H9 (cell line): ENCODE measurements at regions not wholly inside any gene's neighbourhood (a gene's known extent, or its start where the extent isn't known, plus 50 kb on each side); places are given as distances from the start of the nearest gene placed in this dataset.
A peak's percentile ranks its signal among the peaks of the same experiment; 100 is the strongest.

Source experiments
- DNase-seq: peaks from one replicate; pipeline ENCODE4 v3.0.0-alpha.2; 2017
- H2AFZ ChIP-seq: one replicate; pipeline ENCODE4 v1.6.1; 2013; ENCODE audit warnings: mild to moderate bottlenecking, low read length, control low read depth, moderate library complexity
- H2AK5ac ChIP-seq: 2 replicates; pipeline ENCODE4 v1.6.1; 2013; ENCODE audit warnings: low read length, control low read depth, mixed read lengths; ENCODE audit not compliant: insufficient read length
- H2BK120ac ChIP-seq: one replicate; pipeline ENCODE4 v1.6.1; 2013; ENCODE audit warnings: low read depth, mild to moderate bottlenecking, low read length, control low read depth, inconsistent platforms; ENCODE audit not compliant: poor library complexity, severe bottlenecking
- H2BK12ac ChIP-seq: 2 replicates; pipeline ENCODE4 v1.6.1; 2013; ENCODE audit warnings: low read length, control low read depth, mixed read lengths, low read depth; ENCODE audit not compliant: insufficient read length
- H2BK15ac ChIP-seq: 2 replicates; pipeline ENCODE4 v1.6.1; 2013; ENCODE audit warnings: low read depth, low read length, control low read depth
- H2BK20ac ChIP-seq: one replicate; pipeline ENCODE4 v1.6.1; 2013; ENCODE audit warnings: low read depth, mild to moderate bottlenecking, low read length, control low read depth, inconsistent platforms; ENCODE audit not compliant: poor library complexity, severe bottlenecking
- H2BK5ac ChIP-seq: 2 replicates; pipeline ENCODE4 v1.6.1; 2013; ENCODE audit warnings: low read length, control low read depth, mixed read lengths; ENCODE audit not compliant: insufficient read length
- H3K14ac ChIP-seq: 2 replicates; pipeline ENCODE4 v1.6.1; 2013; ENCODE audit warnings: low read length, control low read depth; ENCODE audit not compliant: insufficient read depth
- H3K18ac ChIP-seq: 2 replicates; pipeline ENCODE4 v1.6.1; 2013; ENCODE audit warnings: low read depth, mild to moderate bottlenecking, mixed read lengths, low read length, control low read depth; ENCODE audit not compliant: insufficient read length
- H3K23ac ChIP-seq: 2 replicates; pipeline ENCODE4 v1.6.1; 2013; ENCODE audit warnings: low read length, control low read depth, mixed read lengths, low read depth; ENCODE audit not compliant: insufficient read length
- H3K23me2 ChIP-seq: 2 replicates; pipeline ENCODE4 v1.6.1; 2013; ENCODE audit warnings: low read depth, mild to moderate bottlenecking, mixed read lengths, low read length, control low read depth; ENCODE audit not compliant: insufficient read length, poor library complexity, severe bottlenecking
- H3K27ac ChIP-seq: 2 replicates; pipeline ENCODE4 v1.5.1; 2013; ENCODE audit warnings: low read length, control low read depth, mixed read lengths, low read depth; ENCODE audit not compliant: insufficient read length
- H3K27me3 ChIP-seq: 2 replicates; pipeline ENCODE4 v1.6.1; 2013; ENCODE audit warnings: low read length, control low read depth, inconsistent platforms; ENCODE audit not compliant: insufficient read depth
- H3K4ac ChIP-seq: 2 replicates; pipeline ENCODE4 v1.6.1; 2013; ENCODE audit warnings: low read depth, mild to moderate bottlenecking, control low read depth, inconsistent platforms, low read length, moderate library complexity
- H3K4me1 ChIP-seq: 2 replicates; pipeline ENCODE4 v1.6.1; 2013; ENCODE audit warnings: low read length, control low read depth, inconsistent platforms; ENCODE audit not compliant: insufficient read depth
- H3K4me2 ChIP-seq: 2 replicates; pipeline ENCODE4 v1.6.1; 2013; ENCODE audit warnings: low read length, control low read depth, mixed read lengths; ENCODE audit not compliant: insufficient read length, insufficient read depth
- H3K56ac ChIP-seq: 2 replicates; pipeline ENCODE4 v1.6.1; 2013; ENCODE audit warnings: low read depth, mild to moderate bottlenecking, mixed read lengths, low read length, control low read depth; ENCODE audit not compliant: insufficient read length
- H3K79me1 ChIP-seq: 2 replicates; pipeline ENCODE4 v1.6.1; 2013; ENCODE audit warnings: low read depth, mild to moderate bottlenecking, moderate library complexity, low read length, control low read depth, inconsistent platforms; ENCODE audit not compliant: insufficient read depth, poor library complexity, severe bottlenecking
- H3K79me2 ChIP-seq: 2 replicates; pipeline ENCODE4 v1.6.1; 2013; ENCODE audit warnings: low read length, control low read depth, inconsistent platforms; ENCODE audit not compliant: insufficient read depth
- H3K9ac ChIP-seq: 2 replicates; pipeline ENCODE4 v1.6.1; 2013; ENCODE audit warnings: low read length, control low read depth, mixed read lengths; ENCODE audit not compliant: insufficient read length; ENCODE audit errors: extremely low read depth
- H3K9me3 ChIP-seq: one replicate; pipeline ENCODE4 v1.6.1; 2013; ENCODE audit warnings: low read depth, low read length, inconsistent platforms; ENCODE audit not compliant: control insufficient read depth
- H3T11ph ChIP-seq: one replicate; pipeline ENCODE4 v1.6.1; 2013; ENCODE audit warnings: mild to moderate bottlenecking, low read length, control low read depth, inconsistent platforms
- H4K20me1 ChIP-seq: one replicate; pipeline ENCODE4 v1.6.1; 2013; ENCODE audit not compliant: control insufficient read depth, insufficient read length, insufficient read depth
- H4K5ac ChIP-seq: 2 replicates; pipeline ENCODE4 v1.6.1; 2013; ENCODE audit warnings: low read depth, mild to moderate bottlenecking, mixed read lengths, low read length, control low read depth; ENCODE audit not compliant: insufficient read length
- H4K8ac ChIP-seq: replicated peaks from 2 replicates; pipeline ENCODE4 v1.6.1; 2013; ENCODE audit warnings: low read length, control low read depth, mixed read lengths, low read depth; ENCODE audit not compliant: insufficient read length
- H4K91ac ChIP-seq: 2 replicates; pipeline ENCODE4 v1.6.1; 2013; ENCODE audit warnings: low read depth, mild to moderate bottlenecking, moderate library complexity, mixed read lengths, low read length, control low read depth; ENCODE audit not compliant: insufficient read length
- H3K27ac Mint-ChIP-seq, 3 experiments: 2 replicates in 2 of 3; 3 replicates in 1 of 3; pipeline ENCODE4 v1.8.0; 2020 to 2021; ENCODE audit warnings: mixed read lengths in 3 of 3, mild to moderate bottlenecking in 1 of 3, moderate library complexity in 1 of 3
- H3K27me3 Mint-ChIP-seq: 2 replicates; pipeline ENCODE4 v1.8.0; 2021; ENCODE audit warnings: low read depth, mild to moderate bottlenecking, moderate library complexity, mixed read lengths
- H3K36me3 Mint-ChIP-seq, 3 experiments: 2 replicates in 2 of 3; 3 replicates in 1 of 3; pipeline ENCODE4 v1.8.0; 2020 to 2021; ENCODE audit warnings: low read depth in 3 of 3, mixed read lengths in 3 of 3; ENCODE audit not compliant: insufficient read depth in 1 of 3
- H3K4me1 Mint-ChIP-seq, 2 experiments: 2 replicates each; pipeline ENCODE4 v1.8.0; 2020; ENCODE audit warnings: mixed read lengths in 2 of 2
- H3K4me3 Mint-ChIP-seq, 2 experiments: 2 replicates in 1 of 2; 3 replicates in 1 of 2; pipeline ENCODE4 v1.8.0; 2020 to 2021; ENCODE audit warnings: mild to moderate bottlenecking in 2 of 2, mixed read lengths in 2 of 2, moderate library complexity in 1 of 2
- H3K9me3 Mint-ChIP-seq, 2 experiments: 2 replicates in 1 of 2; 3 replicates in 1 of 2; pipeline ENCODE4 v1.8.0; 2020; ENCODE audit warnings: mild to moderate bottlenecking in 2 of 2, mixed read lengths in 2 of 2, moderate library complexity in 1 of 2
- CTCF ChIP-seq: fragments of 200-600 bp; sonication (generic); conservative IDR thresholded peaks from 3 replicates; pipeline ENCODE4 v1.8.0; 2021; ENCODE audit warnings: antibody characterized with exemption, mild to moderate bottlenecking
- whole genome bisulfite sequencing: extraction: QIAGEN DNeasy Blood & Tissue Kit; methylation state at CpG from one replicate; pipeline ENCODE4 v1.1.7; 2013; ENCODE audit warnings: missing lambda C conversion rate, low lambda C conversion rate, mixed read lengths; ENCODE audit not compliant: insufficient read length; ENCODE audit errors: extremely low coverage; 5-methylcytosine and 5-hydroxymethylcytosine counted together

GRCh38 chr3:80094589-80094988, 326.8 kb upstream of the ROBO1 start:
- H3K27me3 ChIP-seq, result no peaks in the 10 kb centered on the region
- H2AFZ ChIP-seq, result no peak overlapping the region
- no peak overlapping the region for H4K91ac ChIP-seq
- no peak overlapping the region for H3K56ac ChIP-seq
- no peak for TF ChIP-seq CTCF
- no peak overlapping the region for H3K27ac ChIP-seq
- no peak overlapping the region for H2BK20ac ChIP-seq
- H3K18ac ChIP-seq, result no peak overlapping the region
- H3K79me1 ChIP-seq, result no peaks in the 10 kb centered on the region
- no peak overlapping the region for H2BK12ac ChIP-seq
- H3K4me2 ChIP-seq, result no peak overlapping the region
- H3K23me2 ChIP-seq, result no peaks in the 10 kb centered on the region
- no peak overlapping the region for H3T11ph ChIP-seq
- no peak overlapping the region for H2BK120ac ChIP-seq
- Mint-ChIP-seq H3K4me1 (peaks cover 0 to 4% of the 10 kb centered on the region in 2 experiments; a peak in 2 of 4 replicates), H3K36me3 (no peaks in the 10 kb centered on the region), H3K4me3 (no peak overlapping the region), H3K27me3 (no peaks in the 10 kb centered on the region), H3K27ac (peak overlapping the region in 1 of 3 experiments; percentile 15; a peak in 1 of 7 replicates), H3K9me3 (no peaks in the 10 kb centered on the region)
- H4K5ac ChIP-seq, result no peak overlapping the region
- no peaks in the 10 kb centered on the region for H3K4me1 ChIP-seq
- WGBS, result no CpG with 5 or more reads among the region's 1 CpG
- no peak overlapping the region for H2BK15ac ChIP-seq
- no peak overlapping the region for H3K9ac ChIP-seq
- H2BK5ac ChIP-seq, result no peak overlapping the region
- no peaks in the 10 kb centered on the region for H3K79me2 ChIP-seq
- H3K9me3 ChIP-seq, result no peaks in the 10 kb centered on the region
- DNase-seq, result no peak
- no peak overlapping the region for H2AK5ac ChIP-seq
- H3K4ac ChIP-seq, result no peak overlapping the region
- H4K8ac ChIP-seq, result no peak overlapping the region
- H3K14ac ChIP-seq, result no peak overlapping the region
- H4K20me1 ChIP-seq, result no peaks in the 10 kb centered on the region
- no peak overlapping the region for H3K23ac ChIP-seq
